HCT116 (cell line): ENCODE measurements at regions not wholly inside any gene's neighbourhood (a gene's known extent, or its start where the extent isn't known, plus 50 kb on each side); places are given as distances from the start of the nearest gene placed in this dataset.

Experiments used
- ATF3 ChIP-seq: IDR thresholded peaks from 2 replicates; pipeline ENCODE4 v1.6.1; 2012
- CEBPB ChIP-seq: IDR thresholded peaks from 2 replicates; pipeline ENCODE4 v1.6.1; 2012; ENCODE audit warnings: low read depth
- CTCF ChIP-seq, 3 experiments: fragments of 200-600 bp in 1 of 3; sonication (generic) in 1 of 3; IDR thresholded peaks in 2 of 3; conservative IDR thresholded peaks in 1 of 3; 2 replicates each; pipeline ENCODE4 v1.5.1; 2012 to 2017; ENCODE audit warnings: low read depth in 2 of 3, low read length in 2 of 3, antibody characterized with exemption in 1 of 3, borderline replicate concordance in 1 of 3, control low read depth in 1 of 3, mild to moderate bottlenecking in 1 of 3, mixed read lengths in 1 of 3, mixed run types in 1 of 3, moderate library complexity in 1 of 3; ENCODE audit not compliant: insufficient read depth in 1 of 3
- EZH2phosphoT487 ChIP-seq: fragments of 200-600 bp; IDR thresholded peaks from 2 replicates; pipeline ENCODE4 v1.6.1; 2018; ENCODE audit warnings: antibody characterized with exemption, borderline replicate concordance
- FOSL1 ChIP-seq: IDR thresholded peaks from 2 replicates; pipeline ENCODE4 v1.6.1; 2012; ENCODE audit warnings: low read depth
- MAX ChIP-seq: IDR thresholded peaks from 2 replicates; pipeline ENCODE4 v1.6.1; 2012
- POLR2A ChIP-seq: IDR thresholded peaks from 2 replicates; pipeline ENCODE4 v1.7.0; 2011; ENCODE audit warnings: borderline replicate concordance; ENCODE audit not compliant: insufficient read depth, insufficient read length; ENCODE audit errors: extremely low read depth
- POLR2AphosphoS5 ChIP-seq: IDR thresholded peaks from 2 replicates; pipeline ENCODE4 v1.6.1; 2011; ENCODE audit warnings: mild to moderate bottlenecking, low read depth, low read length, moderate library complexity
- RAD21 ChIP-seq: IDR thresholded peaks from 2 replicates; pipeline ENCODE4 v1.6.1; 2012; ENCODE audit warnings: low read depth, mild to moderate bottlenecking
- SP1 ChIP-seq: IDR thresholded peaks from 2 replicates; pipeline ENCODE4 v1.6.1; 2012; ENCODE audit warnings: low read depth
- ZFX ChIP-seq: fragments of 450-650 bp; IDR thresholded peaks from 2 replicates; pipeline ENCODE4 v1.6.1; 2017
- ZNF274 ChIP-seq: fragments of 200-500 bp; sonication (Bioruptor generic); IDR thresholded peaks from 2 replicates; pipeline ENCODE4 v1.6.1; 2014; ENCODE audit warnings: mild to moderate bottlenecking, low read depth, low read length, inconsistent platforms

- no peak for TF ChIP-seq CTCF (IDR thresholded peaks at IDR 0.05 in 2 of 3, conservative IDR thresholded peaks at IDR 0.05 in 1 of 3; ENCODE audit: borderline replicate concordance in 1 of 3, insufficient read depth in 1 of 3, low read depth in 2 of 3, low read length in 2 of 3)
- TF ChIP-seq EZH2phosphoT487: no peak
- no peak for TF ChIP-seq ZFX
- no peak for TF ChIP-seq ATF3
- no peak for TF ChIP-seq MAX
- TF ChIP-seq RAD21: 0 out of 2 replicates have a peak, but pooled peaks have one; percentile 4
- no peak for TF ChIP-seq CEBPB
- no peak for TF ChIP-seq POLR2A
- no peak for TF ChIP-seq FOSL1
- TF ChIP-seq SP1: no peak
- TF ChIP-seq POLR2AphosphoS5: no peak
- no peak for TF ChIP-seq ZNF274
Observed at GRCh38 chr9:21561502-21561901, 79.4 kb upstream of the IFNE start.
